Spinal cord (tissue), 9 donors: ENCODE measurements at regions not wholly inside any gene's neighbourhood (a gene's known extent, or its start where the extent isn't known, plus 50 kb on each side); places are given as distances from the start of the nearest gene placed in this dataset.
A peak's percentile ranks its signal among the peaks of the same experiment; 100 is the strongest.

Source experiments
- DNase-seq, 6 donors: peaks; one replicate each; pipeline versions ENCODE4 v3.0.0 to v3.0.0-alpha.2; 2013 to 2015; ENCODE audit warnings: low spot score in 6 of 6, low read depth in 4 of 6
- H3K27ac ChIP-seq: one replicate; pipeline ENCODE4 v1.5.1; 2013; ENCODE audit warnings: low read depth, low read length, control low read depth
- H3K27me3 ChIP-seq: one replicate; pipeline ENCODE4 v1.6.1; 2013; ENCODE audit warnings: low read length; ENCODE audit not compliant: control insufficient read depth, insufficient read depth
- H3K36me3 ChIP-seq: one replicate; pipeline ENCODE4 v1.6.1; 2013; ENCODE audit warnings: low read length; ENCODE audit not compliant: control insufficient read depth, insufficient read depth
- H3K4me1 ChIP-seq: one replicate; pipeline ENCODE4 v1.6.1; 2013; ENCODE audit warnings: low read length; ENCODE audit not compliant: control insufficient read depth, insufficient read depth
- H3K4me3 ChIP-seq: one replicate; pipeline ENCODE4 v1.5.1; 2013; ENCODE audit warnings: low read depth, low read length, control low read depth
- H3K9me3 ChIP-seq: one replicate; pipeline ENCODE4 v1.6.1; 2013; ENCODE audit warnings: low read length; ENCODE audit not compliant: control insufficient read depth, insufficient read depth
- WGBS: methylation state at CpG from one replicate; pipeline ENCODE4 v1.1.5; 2013; ENCODE audit warnings: missing lambda C conversion rate; ENCODE audit not compliant: insufficient coverage; 5-methylcytosine and 5-hydroxymethylcytosine counted together
- donor health status: healthy.

DNA sequence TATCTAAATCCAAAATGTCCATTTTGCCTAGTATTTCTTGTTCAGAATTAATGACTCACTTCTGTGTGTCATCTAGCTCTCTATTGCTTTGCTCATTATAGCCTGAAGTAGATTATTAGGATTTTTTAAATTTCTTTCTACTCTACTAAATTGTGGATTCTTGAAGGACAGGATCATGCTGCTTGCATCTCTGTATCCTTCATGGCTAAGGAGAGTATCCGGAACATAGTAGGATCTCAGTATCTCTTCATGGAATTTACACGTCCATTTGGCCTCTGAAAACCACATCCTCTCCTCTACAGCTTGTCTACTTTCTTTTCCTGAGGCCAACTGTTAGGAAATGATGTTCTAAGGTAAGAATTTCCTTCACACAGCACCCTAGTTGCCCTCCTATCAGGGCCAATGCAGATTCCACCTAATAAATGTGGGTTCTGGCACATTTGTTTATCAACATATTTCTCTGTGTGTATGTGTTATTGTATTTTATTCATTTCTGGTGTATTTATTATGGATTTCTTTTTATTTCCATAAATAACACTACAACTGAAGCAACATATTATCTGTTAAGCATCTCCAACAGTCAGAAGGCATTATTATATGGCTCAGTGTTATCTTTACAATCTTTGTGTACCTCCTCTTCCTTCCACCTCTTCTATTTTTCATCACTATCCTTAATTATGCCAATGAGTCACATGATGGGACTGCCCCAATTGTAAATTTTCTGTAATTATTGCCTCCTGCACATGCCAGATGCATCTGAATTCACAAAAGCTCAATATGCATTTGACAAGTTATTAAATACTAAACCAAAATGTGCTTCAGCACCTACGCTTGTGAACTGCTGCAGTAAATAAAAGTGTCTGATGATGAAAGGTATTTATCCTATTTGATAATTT, 557.8 kb upstream of the TLE4 start:
- DNase-seq, result no peak
- Histone ChIP-seq H3K4me3 (no peak overlapping the region), H3K4me1 (no peaks in the 10 kb centered on the region)

DNA sequence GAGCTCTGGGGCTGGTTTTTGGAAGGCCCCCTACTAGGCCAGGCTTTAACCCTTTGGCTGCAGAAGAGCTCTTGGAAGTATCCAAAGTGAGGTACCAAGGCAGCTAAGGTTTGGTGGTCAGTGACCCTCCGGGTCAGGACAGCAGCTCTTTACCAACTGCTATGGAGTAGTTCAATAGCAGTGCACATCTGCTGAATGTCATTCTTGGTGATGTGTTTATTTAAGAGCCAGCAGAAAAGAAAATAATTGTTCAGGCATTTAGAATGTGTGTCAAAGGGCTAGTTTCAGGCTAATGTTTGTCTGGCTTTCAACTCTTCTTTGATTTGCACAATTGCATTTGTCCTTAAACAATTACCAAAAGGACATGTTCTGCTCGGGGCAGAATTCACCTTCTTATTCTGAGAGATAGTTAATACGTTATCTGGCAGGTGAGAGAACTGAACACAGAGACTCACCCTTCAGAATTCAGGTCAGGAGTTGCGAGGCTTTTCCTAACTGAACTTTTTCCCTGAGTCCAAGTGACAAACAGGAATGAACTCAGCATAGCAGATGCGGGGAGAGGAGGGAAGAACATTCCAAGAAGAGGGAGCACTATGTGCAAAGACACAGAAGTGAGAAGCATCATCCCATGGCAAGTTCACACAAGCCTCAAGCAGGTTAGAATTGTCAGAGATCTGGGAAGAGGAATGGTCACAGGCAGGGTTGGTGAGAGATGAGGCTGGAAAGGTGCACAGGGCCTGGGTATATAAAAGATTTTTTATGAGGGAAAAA, 556.7 kb upstream of the TLE4 start:
- Histone ChIP-seq H3K27ac (no peak overlapping the region), H3K9me3 (no peaks in the 10 kb centered on the region), H3K4me3 (no peak overlapping the region), H3K4me1 (no peaks in the 10 kb centered on the region), H3K27me3 (no peaks in the 10 kb centered on the region), H3K36me3 (no peaks in the 10 kb centered on the region)
- no peak for DNase-seq
- WGBS, result 65% methylated on average over 5 of the region's 5 CpGs

More for the DNA sequence above, 557.8 kb upstream of the TLE4 start:
- WGBS, result 100% methylated on average over 1 of the region's 3 CpGs
- no peak overlapping the region for H3K27ac ChIP-seq
- no peaks in the 10 kb centered on the region for H3K36me3 ChIP-seq
- H3K9me3 ChIP-seq, result no peaks in the 10 kb centered on the region
- H3K27me3 ChIP-seq, result no peaks in the 10 kb centered on the region

DNA sequence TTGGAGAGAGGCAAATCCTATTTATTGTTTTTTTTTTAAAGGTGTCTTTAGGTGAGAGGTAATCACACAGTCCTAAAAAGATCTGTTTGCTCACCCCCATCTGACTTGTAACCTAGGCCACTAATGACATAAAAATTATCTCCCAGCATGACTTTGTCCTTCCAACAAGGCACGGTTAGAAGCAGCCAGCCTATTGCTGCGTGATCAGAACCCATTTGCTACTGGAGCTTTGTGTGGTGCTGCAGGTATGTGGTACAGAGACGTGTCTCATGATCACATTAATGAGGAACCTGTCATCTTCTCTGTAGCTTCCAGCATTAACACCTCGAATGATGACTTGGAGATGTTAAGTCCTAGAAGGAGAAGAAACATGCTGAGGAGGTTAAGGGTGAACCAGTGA, 555.8 kb upstream of the TLE4 start:
- Histone ChIP-seq H3K27ac (no peak overlapping the region), H3K36me3 (no peaks in the 10 kb centered on the region), H3K9me3 (no peaks in the 10 kb centered on the region), H3K4me1 (no peaks in the 10 kb centered on the region), H3K4me3 (no peak overlapping the region), H3K27me3 (no peaks in the 10 kb centered on the region)
- no peak for DNase-seq
- WGBS, result 90% methylated on average over 2 of the region's 4 CpGs

DNA sequence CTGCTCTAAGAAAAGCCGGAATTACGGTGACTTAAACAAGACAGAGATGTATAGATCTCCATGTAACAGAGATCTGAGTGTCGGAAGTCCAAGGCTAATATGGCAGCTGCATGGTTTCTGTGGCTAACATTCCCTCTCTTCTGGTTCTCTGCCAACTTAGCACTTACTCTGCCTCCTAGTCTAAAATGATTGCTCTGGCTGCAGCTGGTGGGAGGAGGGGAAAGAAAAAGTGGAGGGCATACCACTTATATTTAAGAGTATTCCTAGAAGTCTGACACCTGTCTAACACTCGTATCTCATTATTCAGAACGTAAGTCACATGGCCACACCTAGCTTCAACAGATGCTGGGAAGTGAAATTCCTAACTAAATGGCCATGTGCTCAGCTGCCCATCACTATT, 551.5 kb upstream of the TLE4 start:
- Histone ChIP-seq H3K4me1 (no peaks in the 10 kb centered on the region), H3K27me3 (no peaks in the 10 kb centered on the region), H3K27ac (no peak overlapping the region), H3K36me3 (no peaks in the 10 kb centered on the region), H3K9me3 (no peaks in the 10 kb centered on the region), H3K4me3 (no peak overlapping the region)
- WGBS, result 70% methylated on average over 2 of the region's 5 CpGs
- DNase-seq, result no peak

DNA sequence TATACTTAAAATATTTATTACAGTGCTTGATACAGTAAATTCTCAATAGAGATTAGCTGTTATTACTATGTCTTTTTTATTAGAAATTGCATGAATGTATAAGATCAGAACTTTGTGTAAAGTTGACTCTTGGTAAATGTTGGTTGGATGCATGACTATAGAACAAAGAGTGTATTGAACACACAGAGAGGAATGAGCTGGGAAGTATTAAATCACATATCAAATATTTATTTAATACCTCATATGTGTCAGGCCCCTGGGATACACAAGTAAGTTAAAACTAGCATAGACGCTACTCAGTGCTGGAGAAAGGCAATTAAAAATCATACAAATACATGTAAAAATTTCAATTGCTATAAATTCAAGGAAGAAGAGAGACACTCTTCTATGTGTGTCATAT, 550.7 kb upstream of the TLE4 start:
- no peaks in the 10 kb centered on the region for H3K9me3 ChIP-seq
- H3K4me1 ChIP-seq, result no peaks in the 10 kb centered on the region
- H3K27me3 ChIP-seq, result no peaks in the 10 kb centered on the region
- no peak overlapping the region for H3K4me3 ChIP-seq
- no peaks in the 10 kb centered on the region for H3K36me3 ChIP-seq
- H3K27ac ChIP-seq, result no peak overlapping the region
- no CpG with 5 or more reads among the region's 1 CpG for WGBS
- no peak for DNase-seq

DNA sequence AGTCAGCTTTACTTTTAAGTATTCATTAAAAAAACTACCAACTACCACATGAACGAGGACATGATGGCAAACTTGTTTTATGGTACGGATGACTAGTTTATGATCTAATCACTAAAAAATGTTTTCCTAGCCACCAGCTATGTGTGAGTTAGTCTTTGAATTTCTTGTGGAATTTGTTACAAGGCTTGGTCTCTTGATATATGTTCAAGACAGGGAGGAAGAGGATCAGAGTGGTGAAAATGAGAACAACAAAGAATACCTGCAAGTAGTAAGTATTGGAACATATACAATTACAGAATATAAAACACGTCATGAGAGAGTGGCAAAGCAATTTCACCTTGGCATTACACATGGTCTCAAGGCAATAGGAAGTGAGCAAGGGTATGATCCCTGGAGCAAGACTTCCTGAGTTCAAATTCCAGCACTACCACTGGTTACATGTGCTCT, 548.6 kb upstream of the TLE4 start:
- no peaks in the 10 kb centered on the region for H3K27me3 ChIP-seq
- H3K9me3 ChIP-seq, result no peaks in the 10 kb centered on the region
- no peak overlapping the region for H3K4me3 ChIP-seq
- H3K36me3 ChIP-seq, result no peaks in the 10 kb centered on the region
- H3K27ac ChIP-seq, result no peak overlapping the region
- DNase-seq, result no peak
- no CpG with 5 or more reads among the region's 3 CpGs for WGBS
- H3K4me1 ChIP-seq, result no peaks in the 10 kb centered on the region

DNA sequence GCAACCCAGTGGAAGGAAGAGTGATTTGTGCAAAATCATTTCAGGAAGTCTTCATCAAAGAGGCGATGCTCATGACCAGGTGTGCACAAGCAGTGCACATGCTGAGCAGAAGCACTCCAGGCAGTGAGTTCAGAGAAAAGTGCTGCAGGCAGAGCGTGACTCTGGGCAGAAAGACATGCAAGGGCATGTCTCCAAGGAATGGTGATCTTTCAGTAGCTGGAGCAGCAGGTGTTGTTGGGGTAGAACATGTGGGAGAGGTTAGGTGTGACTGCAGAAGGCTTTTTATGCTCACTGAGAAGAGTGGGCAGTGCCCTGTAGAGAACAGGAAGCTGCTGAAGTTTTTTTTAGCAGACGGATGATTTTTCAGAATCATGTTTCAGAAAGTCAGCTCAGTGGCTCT, 545.4 kb upstream of the TLE4 start:
- no peaks in the 10 kb centered on the region for H3K4me1 ChIP-seq
- DNase-seq, result peak in 1 of 6 donors; percentile 10
- no peaks in the 10 kb centered on the region for H3K36me3 ChIP-seq
- 62% methylated on average over 3 of the region's 3 CpGs for WGBS
- H3K4me3 ChIP-seq, result no peak overlapping the region
- H3K27me3 ChIP-seq, result no peaks in the 10 kb centered on the region
- no peaks in the 10 kb centered on the region for H3K9me3 ChIP-seq
- no peak overlapping the region for H3K27ac ChIP-seq

DNA sequence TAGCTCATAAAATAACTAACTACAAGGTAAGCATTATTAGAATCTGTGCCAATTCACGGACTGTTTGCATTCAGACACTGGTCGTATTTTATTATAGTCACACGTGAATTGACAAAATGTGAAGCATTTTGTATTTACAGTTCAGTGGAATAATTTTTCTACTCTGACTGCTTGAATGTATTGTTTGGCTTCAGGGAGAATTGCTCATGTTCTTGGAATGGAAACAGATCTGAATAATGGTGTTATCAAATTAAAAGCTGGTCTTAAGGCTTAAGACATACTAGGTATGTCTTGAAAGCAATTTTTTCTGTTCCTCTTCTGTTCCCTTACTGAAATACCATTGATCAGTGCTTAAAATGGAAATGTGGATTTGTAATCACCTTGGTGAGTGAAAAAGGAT, 543.7 kb upstream of the TLE4 start:
- Histone ChIP-seq H3K4me1 (no peaks in the 10 kb centered on the region), H3K27ac (no peak overlapping the region), H3K9me3 (peaks cover 2% of the 10 kb centered on the region), H3K4me3 (no peak overlapping the region), H3K27me3 (no peaks in the 10 kb centered on the region), H3K36me3 (no peaks in the 10 kb centered on the region)
- WGBS, result no CpG with 5 or more reads among the region's 3 CpGs
- peak in 1 of 6 donors; percentile 1 for DNase-seq

DNA sequence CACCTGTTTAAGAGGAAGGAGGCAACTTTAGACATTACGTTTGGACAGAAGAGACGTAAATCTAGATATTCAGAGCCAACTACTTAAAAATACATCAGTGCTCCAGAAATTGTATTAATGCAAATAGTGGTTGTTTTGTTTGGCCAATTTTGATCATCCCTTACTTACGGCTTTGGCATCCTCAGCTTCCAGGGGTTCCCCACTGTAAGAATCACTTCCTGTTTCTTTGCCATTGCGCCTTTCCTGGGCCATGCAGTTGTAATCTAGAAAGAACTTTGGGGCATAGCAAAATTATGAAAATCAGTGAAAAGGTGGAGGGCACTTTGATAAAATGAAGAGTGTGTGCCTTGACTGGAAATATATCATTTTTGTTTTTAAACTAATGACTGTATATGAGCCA, 537.2 kb upstream of the TLE4 start:
- no CpG with 5 or more reads among the region's 4 CpGs for WGBS
- Histone ChIP-seq H3K27ac (no peak overlapping the region), H3K27me3 (no peaks in the 10 kb centered on the region), H3K4me1 (no peaks in the 10 kb centered on the region), H3K4me3 (no peak overlapping the region), H3K9me3 (peaks cover 2% of the 10 kb centered on the region), H3K36me3 (no peaks in the 10 kb centered on the region)
- no peak for DNase-seq
